ENCODE measurements at regions not wholly inside any gene's neighbourhood (a gene's known extent, or its start where the extent isn't known, plus 50 kb on each side); places are given as distances from the start of the nearest gene placed in this dataset.

DNA sequence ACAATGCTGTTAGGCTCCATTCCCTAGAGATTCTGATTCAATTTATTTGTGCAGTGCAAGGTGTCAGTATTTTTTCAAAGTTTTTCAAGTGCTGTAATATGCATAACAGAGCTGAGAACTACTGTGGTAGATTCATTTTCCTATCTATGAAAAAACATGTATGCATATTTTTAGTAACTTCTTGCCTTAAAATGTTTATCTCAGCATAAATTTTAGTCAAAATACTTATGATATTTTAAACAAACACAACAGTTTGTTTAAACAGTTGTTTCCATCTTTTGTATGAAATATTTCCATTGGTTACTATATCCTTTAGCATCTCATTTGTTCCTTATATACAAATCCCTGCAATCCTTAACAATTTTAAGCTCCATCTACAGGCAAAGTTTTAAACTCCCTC, 624.8 kb upstream of the ADGRL3 start:
- Histone ChIP-seq H3K27ac (no peak overlapping the region), H3K9me3 (peaks cover 0 to 4% (median 0%) of the 10 kb centered on the region in 12 donors), H3K27me3 (no peaks in the 10 kb centered on the region), H3K4me3 (no peak overlapping the region), H3K4me1 (no peaks in the 10 kb centered on the region), H3K36me3 (no peaks in the 10 kb centered on the region)
- intact Hi-C loops (cut with DNase I), result no loop called here
- no peak for DNase-seq
- ATAC-seq, result no peak
- no peak for TF ChIP-seq POLR2A (IDR thresholded peaks at IDR 0.05)
- TF ChIP-seq, protein P1, sequence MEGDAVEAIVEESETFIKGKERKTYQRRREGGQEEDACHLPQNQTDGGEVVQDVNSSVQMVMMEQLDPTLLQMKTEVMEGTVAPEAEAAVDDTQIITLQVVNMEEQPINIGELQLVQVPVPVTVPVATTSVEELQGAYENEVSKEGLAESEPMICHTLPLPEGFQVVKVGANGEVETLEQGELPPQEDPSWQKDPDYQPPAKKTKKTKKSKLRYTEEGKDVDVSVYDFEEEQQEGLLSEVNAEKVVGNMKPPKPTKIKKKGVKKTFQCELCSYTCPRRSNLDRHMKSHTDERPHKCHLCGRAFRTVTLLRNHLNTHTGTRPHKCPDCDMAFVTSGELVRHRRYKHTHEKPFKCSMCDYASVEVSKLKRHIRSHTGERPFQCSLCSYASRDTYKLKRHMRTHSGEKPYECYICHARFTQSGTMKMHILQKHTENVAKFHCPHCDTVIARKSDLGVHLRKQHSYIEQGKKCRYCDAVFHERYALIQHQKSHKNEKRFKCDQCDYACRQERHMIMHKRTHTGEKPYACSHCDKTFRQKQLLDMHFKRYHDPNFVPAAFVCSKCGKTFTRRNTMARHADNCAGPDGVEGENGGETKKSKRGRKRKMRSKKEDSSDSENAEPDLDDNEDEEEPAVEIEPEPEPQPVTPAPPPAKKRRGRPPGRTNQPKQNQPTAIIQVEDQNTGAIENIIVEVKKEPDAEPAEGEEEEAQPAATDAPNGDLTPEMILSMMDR (IDR thresholded peaks at IDR 0.05), result no peak

GRCh38 chr4:60579335-60579734, 620.8 kb upstream of the ADGRL3 start:
- 58 to 68% (median 63%) methylated on average over 2 of the region's 2 CpGs for WGBS, 4 donors
- intact Hi-C loops (cut with DNase I), result no loop called here
- ATAC-seq, result no peak
- TF ChIP-seq POLR2A (IDR thresholded peaks at IDR 0.05), result no peak
- TF ChIP-seq, protein P1 (IDR thresholded peaks at IDR 0.05), result no peak
- Histone ChIP-seq H3K4me3 (no peak overlapping the region), H3K4me1 (no peaks in the 10 kb centered on the region), H3K36me3 (no peaks in the 10 kb centered on the region), H3K27me3 (no peaks in the 10 kb centered on the region), H3K27ac (no peak overlapping the region), H3K9me3 (peaks cover 0 to 4% (median 0%) of the 10 kb centered on the region in 12 donors)
- DNase-seq, result no peak

- ATAC-seq, result no peak
- intact Hi-C loops (cut with DNase I), result no loop called here
- Histone ChIP-seq H3K4me1 (no peaks in the 10 kb centered on the region), H3K27ac (no peak overlapping the region), H3K9me3 (peaks cover 0 to 4% (median 0%) of the 10 kb centered on the region in 12 donors), H3K36me3 (no peaks in the 10 kb centered on the region), H3K4me3 (no peak overlapping the region), H3K27me3 (no peaks in the 10 kb centered on the region)
- DNase-seq, result no peak
- no peak for TF ChIP-seq POLR2A (IDR thresholded peaks at IDR 0.05)
- TF ChIP-seq, protein P1 (IDR thresholded peaks at IDR 0.05), result no peak
- WGBS, 4 donors, result 49 to 55% (median 51%) methylated on average over 1 of the region's 1 CpG
Observed at GRCh38 chr4:60581919-60582536, 618.1 kb upstream of the ADGRL3 start.

DNA sequence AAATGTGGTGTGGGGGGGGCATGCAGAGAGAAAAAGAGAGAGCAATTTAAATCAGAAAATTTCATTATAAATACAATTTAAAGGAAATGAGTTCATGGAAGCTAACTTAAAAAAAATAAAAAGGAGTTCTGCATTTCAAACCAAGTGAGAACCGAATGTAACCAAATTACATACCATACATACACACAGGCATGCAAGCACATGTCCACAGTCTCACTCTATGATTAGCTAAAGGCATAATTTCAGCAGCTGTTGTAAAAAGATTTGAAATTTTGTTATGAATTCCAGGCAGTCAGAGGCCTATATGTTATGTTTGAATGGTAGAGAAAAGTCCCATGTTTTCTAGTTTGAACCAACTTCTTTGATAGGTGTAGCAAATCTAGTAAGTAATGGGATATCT, 611.6 kb upstream of the ADGRL3 start:
- Histone ChIP-seq H3K4me3 (no peak overlapping the region), H3K36me3 (no peaks in the 10 kb centered on the region), H3K4me1 (no peaks in the 10 kb centered on the region), H3K27me3 (no peaks in the 10 kb centered on the region), H3K27ac (no peak overlapping the region), H3K9me3 (no peaks in the 10 kb centered on the region)
- DNase-seq (no peak), ATAC-seq (no peak)
- no peak for TF ChIP-seq POLR2A (IDR thresholded peaks at IDR 0.05)
- TF ChIP-seq, protein P1 (IDR thresholded peaks at IDR 0.05), result no peak
- intact Hi-C loops (cut with DNase I), result no loop called here
- 83 to 89% (median 84%) methylated on average over 1 of the region's 1 CpG for WGBS, 4 donors

All from heart left ventricle (tissue), 16 donors.